ENCODE measurements at regions not wholly inside any gene's neighbourhood (a gene's known extent, or its start where the extent isn't known, plus 50 kb on each side); places are given as distances from the start of the nearest gene placed in this dataset.

GRCh38 chr2:144705328-144706245, 185.7 kb upstream of the ZEB2 start:
- Histone ChIP-seq H3K4me3 (ENCODE audit: low read length) (no peak overlapping the region), H3K9me3 (ENCODE audit: low read depth, low read length) (no peaks in the 10 kb centered on the region), H3K27me3 (ENCODE audit: insufficient read depth, low read length) (no peaks in the 10 kb centered on the region), H3K4me1 (ENCODE audit: insufficient read depth, low read length) (peaks cover 48% of the 10 kb centered on the region)

- peaks cover 56% of the 10 kb centered on the region for H3K4me1 ChIP-seq (ENCODE audit: insufficient read depth, low read length)
- H3K27me3 ChIP-seq (ENCODE audit: insufficient read depth, low read length) = no peaks in the 10 kb centered on the region
- H3K4me3 ChIP-seq (ENCODE audit: low read length) = no peak overlapping the region
- no peaks in the 10 kb centered on the region for H3K9me3 ChIP-seq (ENCODE audit: low read depth, low read length)
Measured at GRCh38 chr2:144704709-144705095, 184.8 kb upstream of the ZEB2 start.

GRCh38 chr2:144703852-144704708, 184.2 kb upstream of the ZEB2 start:
- H3K4me3 ChIP-seq (ENCODE audit: low read length) = no peak overlapping the region
- no peaks in the 10 kb centered on the region for H3K27me3 ChIP-seq (ENCODE audit: insufficient read depth, low read length)
- H3K9me3 ChIP-seq (ENCODE audit: low read depth, low read length) = no peaks in the 10 kb centered on the region
- peaks cover 56% of the 10 kb centered on the region for H3K4me1 ChIP-seq (ENCODE audit: insufficient read depth, low read length)

GRCh38 chr2:144702051-144702450, 182.1 kb upstream of the ZEB2 start:
- H3K4me1 ChIP-seq (ENCODE audit: insufficient read depth, low read length) = peaks cover 56% of the 10 kb centered on the region
- H3K4me3 ChIP-seq (ENCODE audit: low read length) = no peak overlapping the region
- H3K27me3 ChIP-seq (ENCODE audit: insufficient read depth, low read length) = no peaks in the 10 kb centered on the region
- no peaks in the 10 kb centered on the region for H3K9me3 ChIP-seq (ENCODE audit: low read depth, low read length)

GRCh38 chr2:144701259-144701658, 181.3 kb upstream of the ZEB2 start:
- peaks cover 56% of the 10 kb centered on the region for H3K4me1 ChIP-seq (ENCODE audit: insufficient read depth, low read length)

GRCh38 chr2:144698156-144698555, 178.2 kb upstream of the ZEB2 start:
- H3K9me3 ChIP-seq (ENCODE audit: low read depth, low read length) = no peaks in the 10 kb centered on the region
- H3K27me3 ChIP-seq (ENCODE audit: insufficient read depth, low read length) = no peaks in the 10 kb centered on the region
- H3K4me1 ChIP-seq (ENCODE audit: insufficient read depth, low read length) = peaks cover 31% of the 10 kb centered on the region
- H3K4me3 ChIP-seq (ENCODE audit: low read length) = no peak overlapping the region

More at GRCh38 chr2:144701259-144701658, 181.3 kb upstream of the ZEB2 start:
- H3K4me3 ChIP-seq (ENCODE audit: low read length) = no peak overlapping the region
- no peaks in the 10 kb centered on the region for H3K27me3 ChIP-seq (ENCODE audit: insufficient read depth, low read length)
- H3K9me3 ChIP-seq (ENCODE audit: low read depth, low read length) = no peaks in the 10 kb centered on the region

GRCh38 chr2:144695657-144696056, 175.7 kb upstream of the ZEB2 start:
- H3K9me3 ChIP-seq (ENCODE audit: low read depth, low read length) = no peaks in the 10 kb centered on the region
- no peaks in the 10 kb centered on the region for H3K27me3 ChIP-seq (ENCODE audit: insufficient read depth, low read length)
- H3K4me3 ChIP-seq (ENCODE audit: low read length) = no peak overlapping the region
- H3K4me1 ChIP-seq (ENCODE audit: insufficient read depth, low read length) = peaks cover 20% of the 10 kb centered on the region

- Histone ChIP-seq H3K27me3 (ENCODE audit: insufficient read depth, low read length) (no peaks in the 10 kb centered on the region), H3K4me3 (ENCODE audit: low read length) (no peak overlapping the region), H3K9me3 (ENCODE audit: low read depth, low read length) (no peaks in the 10 kb centered on the region), H3K4me1 (ENCODE audit: insufficient read depth, low read length) (peaks cover 11% of the 10 kb centered on the region)
Measured at GRCh38 chr2:144694456-144694855, 174.5 kb upstream of the ZEB2 start.

GRCh38 chr2:144693179-144693578, 173.3 kb upstream of the ZEB2 start:
- H3K9me3 ChIP-seq (ENCODE audit: low read depth, low read length) = no peaks in the 10 kb centered on the region
- H3K4me1 ChIP-seq (ENCODE audit: insufficient read depth, low read length) = peaks cover 15% of the 10 kb centered on the region
- no peak overlapping the region for H3K4me3 ChIP-seq (ENCODE audit: low read length)
- no peaks in the 10 kb centered on the region for H3K27me3 ChIP-seq (ENCODE audit: insufficient read depth, low read length)

GRCh38 chr2:144692661-144693060, 172.7 kb upstream of the ZEB2 start:
- peaks cover 20% of the 10 kb centered on the region for H3K4me1 ChIP-seq (ENCODE audit: insufficient read depth, low read length)
- no peak overlapping the region for H3K4me3 ChIP-seq (ENCODE audit: low read length)
- H3K9me3 ChIP-seq (ENCODE audit: low read depth, low read length) = no peaks in the 10 kb centered on the region
- no peaks in the 10 kb centered on the region for H3K27me3 ChIP-seq (ENCODE audit: insufficient read depth, low read length)

- H3K9me3 ChIP-seq (ENCODE audit: low read depth, low read length) = no peaks in the 10 kb centered on the region
- no peaks in the 10 kb centered on the region for H3K27me3 ChIP-seq (ENCODE audit: insufficient read depth, low read length)
- H3K4me1 ChIP-seq (ENCODE audit: insufficient read depth, low read length) = peaks cover 36% of the 10 kb centered on the region
- no peak overlapping the region for H3K4me3 ChIP-seq (ENCODE audit: low read length)
Measured at GRCh38 chr2:144690771-144691170, 170.9 kb upstream of the ZEB2 start.

GRCh38 chr2:144686518-144687215, 166.7 kb upstream of the ZEB2 start:
- Histone ChIP-seq H3K4me3 (ENCODE audit: low read length) (no peak overlapping the region), H3K4me1 (ENCODE audit: insufficient read depth, low read length) (peaks cover 53% of the 10 kb centered on the region), H3K27me3 (ENCODE audit: insufficient read depth, low read length) (no peaks in the 10 kb centered on the region), H3K9me3 (ENCODE audit: low read depth, low read length) (no peaks in the 10 kb centered on the region)

GRCh38 chr2:144683966-144684365, 164.0 kb upstream of the ZEB2 start:
- H3K9me3 ChIP-seq (ENCODE audit: low read depth, low read length) = no peaks in the 10 kb centered on the region
- no peaks in the 10 kb centered on the region for H3K27me3 ChIP-seq (ENCODE audit: insufficient read depth, low read length)
- H3K4me1 ChIP-seq (ENCODE audit: insufficient read depth, low read length) = peaks cover 53% of the 10 kb centered on the region
- no peak overlapping the region for H3K4me3 ChIP-seq (ENCODE audit: low read length)

GRCh38 chr2:144683107-144683753, 163.3 kb upstream of the ZEB2 start:
- Histone ChIP-seq H3K27me3 (ENCODE audit: insufficient read depth, low read length) (no peaks in the 10 kb centered on the region), H3K9me3 (ENCODE audit: low read depth, low read length) (no peaks in the 10 kb centered on the region), H3K4me1 (ENCODE audit: insufficient read depth, low read length) (peaks cover 49% of the 10 kb centered on the region), H3K4me3 (ENCODE audit: low read length) (no peak overlapping the region)

All from mononuclear cell (primary cell).